ENCODE measurements at regions not wholly inside any gene's neighbourhood (a gene's known extent, or its start where the extent isn't known, plus 50 kb on each side); places are given as distances from the start of the nearest gene placed in this dataset.

GRCh38 chr9:126052791-126053190 is 273.8 kb upstream of the MVB12B start:
- TF ChIP-seq CTCF (optimal IDR thresholded peaks at IDR 0.05 in 1 of 3, IDR thresholded peaks at IDR 0.05 in 1 of 3, conservative IDR thresholded peaks at IDR 0.05 in 1 of 3; ENCODE audit: extremely low read depth in 1 of 3, insufficient read depth in 2 of 3, low read length in 3 of 3) (no peak), EZH2 (IDR thresholded peaks at IDR 0.05; ENCODE audit: low read length) (no peak)
